SK-N-SH treated with all-trans-retinoic acid at 6 μM for 48 hours (cell line): ENCODE measurements at regions not wholly inside any gene's neighbourhood (a gene's known extent, or its start where the extent isn't known, plus 50 kb on each side); places are given as distances from the start of the nearest gene placed in this dataset.

Experiments
- ATAC-seq: fragments of 200-7000 bp; cut with Tn5 transposase; 3 replicates; pipeline ENCODE4 v1.9.1; 2020; ENCODE audit warnings: mild to moderate bottlenecking, moderate library complexity
- ARNTL ChIP-seq: fragments of 450-650 bp; formaldehyde crosslinking; IDR thresholded peaks from 2 replicates; pipeline ENCODE4 v1.5.0; 2020; ENCODE audit warnings: low read depth, mild to moderate bottlenecking, moderate library complexity, borderline replicate concordance
- BACH2 ChIP-seq: fragments of 250-450 bp; sonication (Bioruptor Pico); IDR thresholded peaks from 2 replicates; pipeline ENCODE4 v1.9.0; 2021; ENCODE audit warnings: mild to moderate bottlenecking, borderline replicate concordance
- CSDC2 ChIP-seq: fragments of 250-450 bp; sonication (Bioruptor Pico); IDR thresholded peaks from 2 replicates; pipeline ENCODE4 v1.5.0; 2020; ENCODE audit warnings: mild to moderate bottlenecking, moderate library complexity
- ESRRG ChIP-seq: fragments of 250-450 bp; sonication (Bioruptor Pico); IDR thresholded peaks from 2 replicates; pipeline ENCODE4 v1.6.1; 2021; ENCODE audit warnings: mild to moderate bottlenecking
- GLIS3 ChIP-seq: fragments of 250-450 bp; sonication (Bioruptor Pico); IDR thresholded peaks from 2 replicates; pipeline ENCODE4 v1.5.0; 2020; ENCODE audit warnings: mild to moderate bottlenecking, moderate library complexity
- ISL1 ChIP-seq: fragments of 250-450 bp; sonication (Bioruptor Pico); IDR thresholded peaks from 2 replicates; pipeline ENCODE4 v2.1.2; 2022; ENCODE audit warnings: mild to moderate bottlenecking, moderate library complexity
- OSR1 ChIP-seq: fragments of 250-450 bp; sonication (Bioruptor Pico); IDR thresholded peaks from 2 replicates; pipeline ENCODE4 v1.8.0; 2022; ENCODE audit warnings: moderate library complexity, mild to moderate bottlenecking, inconsistent platforms
- PPARA ChIP-seq: fragments of 250-450 bp; sonication (Bioruptor Pico); IDR thresholded peaks from 2 replicates; pipeline ENCODE4 v1.5.0; 2020; ENCODE audit warnings: mild to moderate bottlenecking, borderline replicate concordance
- RARB ChIP-seq: fragments of 250-450 bp; sonication (Bioruptor Pico); IDR thresholded peaks from 2 replicates; pipeline ENCODE4 v1.8.0; 2021; ENCODE audit warnings: mild to moderate bottlenecking, moderate library complexity
- SNAI2 ChIP-seq: fragments of 250-450 bp; sonication (Bioruptor Pico); IDR thresholded peaks from 2 replicates; pipeline ENCODE4 v1.5.0; 2020; ENCODE audit warnings: mild to moderate bottlenecking, moderate library complexity
- TCF4 ChIP-seq: fragments of 250-450 bp; sonication (Bioruptor Pico); IDR thresholded peaks from 2 replicates; pipeline ENCODE4 v1.8.0; 2021; ENCODE audit warnings: mild to moderate bottlenecking, moderate library complexity, borderline replicate concordance
- ZC3H10 ChIP-seq: fragments of 250-450 bp; sonication (Bioruptor Pico); IDR thresholded peaks from 2 replicates; pipeline ENCODE4 v1.5.1; 2021; ENCODE audit warnings: mild to moderate bottlenecking, moderate library complexity
- ZFP3 ChIP-seq: fragments of 250-450 bp; sonication (Bioruptor Pico); IDR thresholded peaks from 2 replicates; pipeline ENCODE4 v1.5.0; 2020; ENCODE audit warnings: mild to moderate bottlenecking, moderate library complexity
- ZFP30 ChIP-seq: fragments of 450-650 bp; formaldehyde crosslinking; IDR thresholded peaks from 2 replicates; pipeline ENCODE4 v1.5.0; 2022; ENCODE audit warnings: mild to moderate bottlenecking, moderate library complexity
- ZNF565 ChIP-seq: fragments of 450-650 bp; formaldehyde crosslinking; conservative IDR thresholded peaks from 2 replicates; pipeline ENCODE4 v1.5.0; 2020; ENCODE audit warnings: low read depth, mild to moderate bottlenecking, moderate library complexity
- ZNF70 ChIP-seq: fragments of 450-650 bp; formaldehyde crosslinking; IDR thresholded peaks from 2 replicates; pipeline ENCODE4 v1.5.0; 2020; ENCODE audit warnings: mild to moderate bottlenecking, moderate library complexity
- ZNF8 ChIP-seq: fragments of 450-650 bp; formaldehyde crosslinking; IDR thresholded peaks from 2 replicates; pipeline ENCODE4 v1.5.0; 2020; ENCODE audit warnings: mild to moderate bottlenecking, moderate library complexity
- TF ChIP-seq, protein P1 (sequence below): fragments of 250-450 bp; sonication (Bioruptor Pico); IDR thresholded peaks from 2 replicates; pipeline ENCODE4 v1.5.1; 2020; ENCODE audit warnings: low read depth, mild to moderate bottlenecking, moderate library complexity
- TF ChIP-seq, protein P2 (sequence below): fragments of 250-450 bp; sonication (Bioruptor Pico); IDR thresholded peaks from 2 replicates; pipeline ENCODE4 v1.8.0; 2021; ENCODE audit warnings: low read depth, mild to moderate bottlenecking, moderate library complexity, borderline replicate concordance
- TF ChIP-seq, protein P3 (sequence below): fragments of 250-450 bp; sonication (Bioruptor Pico); IDR thresholded peaks from 2 replicates; pipeline ENCODE4 v1.5.0; 2020; ENCODE audit warnings: mild to moderate bottlenecking, moderate library complexity
- TF ChIP-seq, protein P4 (sequence below): fragments of 250-450 bp; sonication (Bioruptor Pico); IDR thresholded peaks from 2 replicates; pipeline ENCODE4 v1.5.1; 2021; ENCODE audit warnings: mild to moderate bottlenecking, moderate library complexity
- TF ChIP-seq, protein P5 (sequence below): fragments of 250-450 bp; sonication (Bioruptor Pico); IDR thresholded peaks from 2 replicates; pipeline ENCODE4 v1.8.0; 2020; ENCODE audit warnings: mild to moderate bottlenecking, moderate library complexity, borderline replicate concordance

DNA sequence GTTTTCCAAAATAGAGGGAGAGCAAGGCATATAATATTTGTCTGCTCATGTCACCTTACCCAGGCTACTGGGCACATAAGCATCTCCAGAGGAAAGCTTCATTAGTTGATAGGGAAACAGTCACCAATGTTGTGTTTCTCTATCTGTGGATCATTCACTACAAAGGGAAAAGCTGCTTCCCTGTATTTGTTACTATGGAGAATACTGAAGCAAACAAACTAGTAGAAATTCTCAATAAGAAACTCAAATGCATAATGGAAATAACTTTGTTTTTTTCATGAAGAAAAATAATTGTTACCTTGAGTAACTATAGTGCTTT is 138.2 kb downstream of the PCSK1 start:
- TF ChIP-seq ZC3H10 (CRISPR knock-in tag), result no peak
- no peak for TF ChIP-seq GLIS3
- TF ChIP-seq, protein P1, sequence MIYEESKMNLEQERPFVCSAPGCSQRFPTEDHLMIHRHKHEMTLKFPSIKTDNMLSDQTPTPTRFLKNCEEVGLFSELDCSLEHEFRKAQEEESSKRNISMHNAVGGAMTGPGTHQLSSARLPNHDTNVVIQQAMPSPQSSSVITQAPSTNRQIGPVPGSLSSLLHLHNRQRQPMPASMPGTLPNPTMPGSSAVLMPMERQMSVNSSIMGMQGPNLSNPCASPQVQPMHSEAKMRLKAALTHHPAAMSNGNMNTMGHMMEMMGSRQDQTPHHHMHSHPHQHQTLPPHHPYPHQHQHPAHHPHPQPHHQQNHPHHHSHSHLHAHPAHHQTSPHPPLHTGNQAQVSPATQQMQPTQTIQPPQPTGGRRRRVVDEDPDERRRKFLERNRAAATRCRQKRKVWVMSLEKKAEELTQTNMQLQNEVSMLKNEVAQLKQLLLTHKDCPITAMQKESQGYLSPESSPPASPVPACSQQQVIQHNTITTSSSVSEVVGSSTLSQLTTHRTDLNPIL (CRISPR knock-in tag), result no peak
- no peak for TF ChIP-seq ZNF70 (CRISPR knock-in tag)
- TF ChIP-seq, protein P2, sequence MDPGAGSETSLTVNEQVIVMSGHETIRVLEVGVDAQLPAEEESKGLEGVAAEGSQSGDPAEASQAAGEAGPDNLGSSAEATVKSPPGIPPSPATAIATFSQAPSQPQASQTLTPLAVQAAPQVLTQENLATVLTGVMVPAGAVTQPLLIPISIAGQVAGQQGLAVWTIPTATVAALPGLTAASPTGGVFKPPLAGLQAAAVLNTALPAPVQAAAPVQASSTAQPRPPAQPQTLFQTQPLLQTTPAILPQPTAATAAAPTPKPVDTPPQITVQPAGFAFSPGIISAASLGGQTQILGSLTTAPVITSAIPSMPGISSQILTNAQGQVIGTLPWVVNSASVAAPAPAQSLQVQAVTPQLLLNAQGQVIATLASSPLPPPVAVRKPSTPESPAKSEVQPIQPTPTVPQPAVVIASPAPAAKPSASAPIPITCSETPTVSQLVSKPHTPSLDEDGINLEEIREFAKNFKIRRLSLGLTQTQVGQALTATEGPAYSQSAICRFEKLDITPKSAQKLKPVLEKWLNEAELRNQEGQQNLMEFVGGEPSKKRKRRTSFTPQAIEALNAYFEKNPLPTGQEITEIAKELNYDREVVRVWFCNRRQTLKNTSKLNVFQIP (CRISPR knock-in tag), result no peak
- no peak for TF ChIP-seq ZNF8 (CRISPR knock-in tag)
- TF ChIP-seq, protein P3, sequence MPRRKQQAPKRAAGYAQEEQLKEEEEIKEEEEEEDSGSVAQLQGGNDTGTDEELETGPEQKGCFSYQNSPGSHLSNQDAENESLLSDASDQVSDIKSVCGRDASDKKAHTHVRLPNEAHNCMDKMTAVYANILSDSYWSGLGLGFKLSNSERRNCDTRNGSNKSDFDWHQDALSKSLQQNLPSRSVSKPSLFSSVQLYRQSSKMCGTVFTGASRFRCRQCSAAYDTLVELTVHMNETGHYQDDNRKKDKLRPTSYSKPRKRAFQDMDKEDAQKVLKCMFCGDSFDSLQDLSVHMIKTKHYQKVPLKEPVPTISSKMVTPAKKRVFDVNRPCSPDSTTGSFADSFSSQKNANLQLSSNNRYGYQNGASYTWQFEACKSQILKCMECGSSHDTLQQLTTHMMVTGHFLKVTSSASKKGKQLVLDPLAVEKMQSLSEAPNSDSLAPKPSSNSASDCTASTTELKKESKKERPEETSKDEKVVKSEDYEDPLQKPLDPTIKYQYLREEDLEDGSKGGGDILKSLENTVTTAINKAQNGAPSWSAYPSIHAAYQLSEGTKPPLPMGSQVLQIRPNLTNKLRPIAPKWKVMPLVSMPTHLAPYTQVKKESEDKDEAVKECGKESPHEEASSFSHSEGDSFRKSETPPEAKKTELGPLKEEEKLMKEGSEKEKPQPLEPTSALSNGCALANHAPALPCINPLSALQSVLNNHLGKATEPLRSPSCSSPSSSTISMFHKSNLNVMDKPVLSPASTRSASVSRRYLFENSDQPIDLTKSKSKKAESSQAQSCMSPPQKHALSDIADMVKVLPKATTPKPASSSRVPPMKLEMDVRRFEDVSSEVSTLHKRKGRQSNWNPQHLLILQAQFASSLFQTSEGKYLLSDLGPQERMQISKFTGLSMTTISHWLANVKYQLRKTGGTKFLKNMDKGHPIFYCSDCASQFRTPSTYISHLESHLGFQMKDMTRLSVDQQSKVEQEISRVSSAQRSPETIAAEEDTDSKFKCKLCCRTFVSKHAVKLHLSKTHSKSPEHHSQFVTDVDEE (CRISPR knock-in tag), result no peak
- TF ChIP-seq SNAI2 (CRISPR knock-in tag), result no peak
- no peak for TF ChIP-seq ZFP30 (CRISPR knock-in tag)
- TF ChIP-seq ZNF565 (CRISPR knock-in tag), result no peak
- no peak for TF ChIP-seq ISL1 (CRISPR knock-in tag)
- no peak for TF ChIP-seq ESRRG
- TF ChIP-seq RARB (CRISPR knock-in tag), result no peak
- no peak for TF ChIP-seq OSR1 (CRISPR knock-in tag)
- no peak for TF ChIP-seq PPARA (CRISPR knock-in tag)
- TF ChIP-seq ARNTL, result no peak
- no peak for TF ChIP-seq TCF4 (CRISPR knock-in tag)
- TF ChIP-seq, protein P4, sequence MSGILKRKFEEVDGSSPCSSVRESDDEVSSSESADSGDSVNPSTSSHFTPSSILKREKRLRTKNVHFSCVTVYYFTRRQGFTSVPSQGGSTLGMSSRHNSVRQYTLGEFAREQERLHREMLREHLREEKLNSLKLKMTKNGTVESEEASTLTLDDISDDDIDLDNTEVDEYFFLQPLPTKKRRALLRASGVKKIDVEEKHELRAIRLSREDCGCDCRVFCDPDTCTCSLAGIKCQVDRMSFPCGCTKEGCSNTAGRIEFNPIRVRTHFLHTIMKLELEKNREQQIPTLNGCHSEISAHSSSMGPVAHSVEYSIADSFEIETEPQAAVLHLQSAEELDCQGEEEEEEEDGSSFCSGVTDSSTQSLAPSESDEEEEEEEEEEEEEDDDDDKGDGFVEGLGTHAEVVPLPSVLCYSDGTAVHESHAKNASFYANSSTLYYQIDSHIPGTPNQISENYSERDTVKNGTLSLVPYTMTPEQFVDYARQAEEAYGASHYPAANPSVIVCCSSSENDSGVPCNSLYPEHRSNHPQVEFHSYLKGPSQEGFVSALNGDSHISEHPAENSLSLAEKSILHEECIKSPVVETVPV (CRISPR knock-in tag), result no peak
- no peak for TF ChIP-seq ZFP3 (CRISPR knock-in tag)
- no peak for TF ChIP-seq CSDC2 (CRISPR knock-in tag)
- ATAC-seq, result no peak

DNA sequence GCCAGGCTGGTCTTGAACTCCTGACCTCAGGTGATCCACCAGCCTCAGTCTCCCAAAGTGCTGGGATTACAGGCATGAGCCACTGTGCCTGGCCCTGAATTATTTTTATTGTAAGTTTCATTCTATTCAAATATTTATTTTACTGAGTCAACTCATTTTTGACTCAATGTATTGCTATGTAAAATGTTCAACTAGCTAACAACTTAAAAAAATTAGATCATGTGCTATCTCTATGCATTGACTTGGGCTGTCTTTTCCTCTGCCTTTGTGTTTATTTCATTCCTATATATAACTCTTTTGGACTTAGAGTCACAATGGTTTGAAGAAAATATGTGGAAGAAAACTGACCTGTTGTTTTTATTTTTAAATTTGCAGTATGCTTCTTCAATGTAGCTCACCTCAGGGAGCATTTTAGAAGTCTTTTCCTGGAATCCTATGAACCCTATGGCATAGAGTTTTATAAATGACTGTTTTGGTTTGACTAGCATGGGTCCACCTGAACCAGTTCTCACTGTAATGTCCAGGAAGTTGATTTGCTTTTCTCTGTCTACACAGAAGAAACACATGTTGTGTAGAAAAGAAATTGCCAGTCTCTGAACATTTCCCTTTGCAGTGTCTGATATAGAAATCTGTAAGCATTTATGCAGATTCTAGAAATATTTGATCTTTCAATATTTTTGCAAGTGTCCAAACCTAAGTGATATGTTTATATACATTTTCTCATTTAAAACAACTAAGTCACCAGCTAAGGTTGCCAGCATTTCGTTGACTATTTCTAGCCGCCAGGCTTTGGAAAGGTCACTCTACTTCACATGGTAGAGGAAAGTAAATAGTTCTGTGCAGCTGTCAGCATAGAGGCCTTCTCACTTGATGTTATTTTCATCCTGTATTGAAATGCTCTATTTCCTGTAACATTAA is 138.8 kb downstream of the PCSK1 start:
- TF ChIP-seq ZNF565 (CRISPR knock-in tag) (no peak), RARB (CRISPR knock-in tag) (no peak), GLIS3 (no peak), ISL1 (CRISPR knock-in tag) (no peak)
- TF ChIP-seq, protein P1 (CRISPR knock-in tag), result no peak
- no peak for ATAC-seq

DNA sequence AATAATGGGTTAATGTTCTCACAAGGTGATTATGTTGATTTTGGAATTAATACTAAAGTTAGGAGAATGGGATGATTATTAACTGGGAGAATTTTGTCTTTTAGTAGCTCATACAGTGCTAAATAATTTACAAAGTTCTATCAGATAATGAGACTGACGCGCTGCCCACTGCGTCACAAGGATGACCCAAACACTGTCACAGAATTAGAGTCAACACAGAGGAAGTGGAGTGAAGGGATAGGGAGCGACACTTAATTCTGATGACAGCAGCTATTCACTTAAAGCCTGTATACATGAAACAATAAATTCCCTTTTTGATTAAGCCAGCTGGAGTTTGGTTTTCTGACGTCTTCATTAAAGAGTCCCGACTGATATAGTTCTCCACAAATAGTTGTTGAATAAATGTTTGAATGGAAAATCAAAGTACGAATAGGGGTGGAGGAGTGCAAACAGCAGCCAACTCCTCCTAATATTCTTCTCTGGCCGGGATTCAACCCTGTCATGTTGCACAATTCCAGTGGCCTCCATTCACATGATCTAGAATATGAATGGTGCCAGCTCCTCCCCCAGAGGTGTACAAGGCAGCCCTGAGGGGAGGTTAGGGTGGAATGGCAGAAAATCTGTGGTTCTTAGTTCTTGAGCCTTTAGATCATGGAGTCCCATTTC is 140.3 kb downstream of the PCSK1 start:
- no peak for ATAC-seq
- no peak for TF ChIP-seq ZNF70 (CRISPR knock-in tag)
- TF ChIP-seq, protein P1 (CRISPR knock-in tag), result no peak
- no peak for TF ChIP-seq BACH2 (CRISPR knock-in tag)
- no peak for TF ChIP-seq CSDC2 (CRISPR knock-in tag)
- TF ChIP-seq ZC3H10 (CRISPR knock-in tag), result no peak
- TF ChIP-seq, protein P4 (CRISPR knock-in tag), result no peak
- no peak for TF ChIP-seq RARB (CRISPR knock-in tag)
- no peak for TF ChIP-seq SNAI2 (CRISPR knock-in tag)
- no peak for TF ChIP-seq TCF4 (CRISPR knock-in tag)
- TF ChIP-seq, protein P5, sequence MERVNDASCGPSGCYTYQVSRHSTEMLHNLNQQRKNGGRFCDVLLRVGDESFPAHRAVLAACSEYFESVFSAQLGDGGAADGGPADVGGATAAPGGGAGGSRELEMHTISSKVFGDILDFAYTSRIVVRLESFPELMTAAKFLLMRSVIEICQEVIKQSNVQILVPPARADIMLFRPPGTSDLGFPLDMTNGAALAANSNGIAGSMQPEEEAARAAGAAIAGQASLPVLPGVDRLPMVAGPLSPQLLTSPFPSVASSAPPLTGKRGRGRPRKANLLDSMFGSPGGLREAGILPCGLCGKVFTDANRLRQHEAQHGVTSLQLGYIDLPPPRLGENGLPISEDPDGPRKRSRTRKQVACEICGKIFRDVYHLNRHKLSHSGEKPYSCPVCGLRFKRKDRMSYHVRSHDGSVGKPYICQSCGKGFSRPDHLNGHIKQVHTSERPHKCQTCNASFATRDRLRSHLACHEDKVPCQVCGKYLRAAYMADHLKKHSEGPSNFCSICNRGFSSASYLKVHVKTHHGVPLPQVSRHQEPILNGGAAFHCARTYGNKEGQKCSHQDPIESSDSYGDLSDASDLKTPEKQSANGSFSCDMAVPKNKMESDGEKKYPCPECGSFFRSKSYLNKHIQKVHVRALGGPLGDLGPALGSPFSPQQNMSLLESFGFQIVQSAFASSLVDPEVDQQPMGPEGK, result no peak
